ENCODE measurements at regions not wholly inside any gene's neighbourhood (a gene's known extent, or its start where the extent isn't known, plus 50 kb on each side); places are given as distances from the start of the nearest gene placed in this dataset.

GRCh38 chr3:24853685-24854490, 359.2 kb upstream of the THRB start:
- TF ChIP-seq ZSCAN23 (tag by site-specific recombination; IDR thresholded peaks at IDR 0.05) (no peak), ZNF184 (tag by site-specific recombination; IDR thresholded peaks at IDR 0.05) (no peak), ZNF121 (tag by site-specific recombination; IDR thresholded peaks at IDR 0.05) (no peak), ZNF704 (tag by site-specific recombination; IDR thresholded peaks at IDR 0.05) (no peak), CTCF (tag by site-specific recombination; IDR thresholded peaks at IDR 0.05) (no peak), SCRT2 (tag by site-specific recombination; IDR thresholded peaks at IDR 0.05) (no peak), ZNF274 (IDR thresholded peaks at IDR 0.05; ENCODE audit: low read length) (no peak), ZNF274 (tag by site-specific recombination; IDR thresholded peaks at IDR 0.05; ENCODE audit: borderline replicate concordance) (no peak)

Measured in HEK293 (cell line).